ENCODE measurements at regions not wholly inside any gene's neighbourhood (a gene's known extent, or its start where the extent isn't known, plus 50 kb on each side); places are given as distances from the start of the nearest gene placed in this dataset.
"Not testable (repeated sequence)": the region's sequence is repeated elsewhere in the genome, so short reads cannot be mapped to it uniquely, and the experiment has no call there.

DNA sequence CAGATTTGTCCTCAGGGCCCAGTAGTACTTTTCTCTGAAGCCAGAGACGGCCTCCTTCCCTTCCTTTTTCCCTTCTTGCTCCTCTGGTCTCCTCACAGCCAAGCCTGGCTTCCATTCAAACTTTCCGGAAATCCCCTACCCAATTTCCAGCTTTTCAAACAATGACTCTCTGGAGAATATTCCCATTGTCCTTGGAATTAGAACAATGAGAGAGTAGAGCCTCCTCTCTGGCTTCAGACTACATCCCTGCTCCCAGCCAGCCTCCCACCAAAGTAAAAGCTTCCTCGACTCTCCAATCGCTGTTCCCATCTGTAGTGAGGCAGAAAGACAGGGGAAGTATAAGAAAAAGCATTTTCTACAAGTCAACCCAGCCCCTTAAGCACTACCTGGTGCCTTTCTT, 77.7 kb upstream of the SOX13 start:
- Histone ChIP-seq H3K27ac (ENCODE audit: low read depth, low read length) (no peak overlapping the region), H3K27me3 (ENCODE audit: control insufficient read depth, insufficient read depth, low read length) (peaks cover 11% of the 10 kb centered on the region), H3K9me3 (ENCODE audit: control insufficient read depth, insufficient read depth, low read length) (peaks cover under 1% of the 10 kb centered on the region; the same call in 1 of the 2 replicates), H3K4me3 (ENCODE audit: low read depth, low read length) (no peak overlapping the region)
- ChIA-PET CTCF (no interaction called here), POLR2A (no interaction called here)
- no peak for DNase-seq (ENCODE audit: low read depth, low spot score)
- TF ChIP-seq, protein P1, sequence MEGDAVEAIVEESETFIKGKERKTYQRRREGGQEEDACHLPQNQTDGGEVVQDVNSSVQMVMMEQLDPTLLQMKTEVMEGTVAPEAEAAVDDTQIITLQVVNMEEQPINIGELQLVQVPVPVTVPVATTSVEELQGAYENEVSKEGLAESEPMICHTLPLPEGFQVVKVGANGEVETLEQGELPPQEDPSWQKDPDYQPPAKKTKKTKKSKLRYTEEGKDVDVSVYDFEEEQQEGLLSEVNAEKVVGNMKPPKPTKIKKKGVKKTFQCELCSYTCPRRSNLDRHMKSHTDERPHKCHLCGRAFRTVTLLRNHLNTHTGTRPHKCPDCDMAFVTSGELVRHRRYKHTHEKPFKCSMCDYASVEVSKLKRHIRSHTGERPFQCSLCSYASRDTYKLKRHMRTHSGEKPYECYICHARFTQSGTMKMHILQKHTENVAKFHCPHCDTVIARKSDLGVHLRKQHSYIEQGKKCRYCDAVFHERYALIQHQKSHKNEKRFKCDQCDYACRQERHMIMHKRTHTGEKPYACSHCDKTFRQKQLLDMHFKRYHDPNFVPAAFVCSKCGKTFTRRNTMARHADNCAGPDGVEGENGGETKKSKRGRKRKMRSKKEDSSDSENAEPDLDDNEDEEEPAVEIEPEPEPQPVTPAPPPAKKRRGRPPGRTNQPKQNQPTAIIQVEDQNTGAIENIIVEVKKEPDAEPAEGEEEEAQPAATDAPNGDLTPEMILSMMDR (IDR thresholded peaks at IDR 0.05; ENCODE audit: low read depth, low read length), result no peak

GRCh38 chr1:203996126-203996525, 76.8 kb upstream of the SOX13 start:
- Histone ChIP-seq H3K27me3 (ENCODE audit: control insufficient read depth, insufficient read depth, low read length) (peaks cover 9% of the 10 kb centered on the region), H3K27ac (ENCODE audit: low read depth, low read length) (no peak overlapping the region), H3K9me3 (ENCODE audit: control insufficient read depth, insufficient read depth, low read length) (peaks cover 4% of the 10 kb centered on the region; the same call in 1 of the 2 replicates), H3K4me3 (ENCODE audit: low read depth, low read length) (no peak overlapping the region)
- TF ChIP-seq, protein P1 (IDR thresholded peaks at IDR 0.05; ENCODE audit: low read depth, low read length), result no peak
- POLR2A ChIA-PET, result no interaction called here
- no peak for DNase-seq (ENCODE audit: low read depth, low spot score)
- CTCF ChIA-PET, result no interaction called here

DNA sequence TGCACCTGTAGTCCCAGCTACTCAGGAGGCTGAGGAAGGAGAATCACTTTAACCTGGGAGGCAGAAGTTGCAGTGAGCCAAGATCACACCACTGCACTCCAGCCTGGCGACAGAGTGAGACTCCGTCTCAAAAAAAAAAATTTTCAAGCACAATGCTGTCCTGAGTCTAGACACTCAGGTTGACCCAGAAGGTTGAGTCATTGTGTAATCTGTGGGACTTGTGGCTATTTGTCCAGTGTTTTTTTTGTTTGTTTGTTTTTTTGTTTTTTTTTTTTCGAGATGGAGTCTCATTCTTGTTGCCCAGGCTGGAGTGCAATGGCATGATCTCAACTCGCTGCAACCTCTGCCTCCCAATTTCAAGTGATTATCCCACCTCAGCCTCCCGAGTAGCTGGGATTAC, 74.3 kb upstream of the SOX13 start:
- POLR2A ChIA-PET; H3K4me3 ChIP-seq (ENCODE audit: low read depth, low read length); H3K27me3 ChIP-seq (ENCODE audit: control insufficient read depth, insufficient read depth, low read length); H3K9me3 ChIP-seq (ENCODE audit: control insufficient read depth, insufficient read depth, low read length); DNase-seq (ENCODE audit: low read depth, low spot score); CTCF ChIA-PET; H3K27ac ChIP-seq (ENCODE audit: low read depth, low read length): not testable (repeated sequence)

DNA sequence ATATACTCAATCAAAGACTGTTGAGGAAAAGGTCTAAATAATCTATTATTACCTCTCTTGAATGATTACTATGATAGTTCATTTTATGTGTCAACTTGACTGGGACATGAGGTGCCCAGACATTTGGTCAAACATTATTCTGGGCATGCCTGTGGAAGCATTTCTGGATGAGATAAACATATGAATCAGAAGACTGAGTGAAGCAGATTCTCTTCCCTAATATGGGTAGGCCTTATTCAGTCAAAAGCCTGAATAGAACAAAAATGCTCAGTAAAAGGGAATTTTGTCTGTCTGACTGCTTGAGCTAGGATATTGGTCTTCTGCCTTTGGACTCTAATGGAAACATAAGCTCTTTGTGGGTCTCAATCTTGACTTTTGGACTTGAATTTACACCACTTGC, 73.3 kb upstream of the SOX13 start:
- DNase-seq (ENCODE audit: low read depth, low spot score), result no peak
- ChIA-PET POLR2A (no interaction called here), CTCF (interaction anchor here (1.2 kb wide), 1 partner anchor 129 kb away, joined by 3 read pairs; no protein-coding TSS in a partner anchor)
- TF ChIP-seq, protein P1 (IDR thresholded peaks at IDR 0.05; ENCODE audit: low read depth, low read length), result no peak
- Histone ChIP-seq H3K27me3 (ENCODE audit: control insufficient read depth, insufficient read depth, low read length) (peaks cover 9% of the 10 kb centered on the region), H3K9me3 (ENCODE audit: control insufficient read depth, insufficient read depth, low read length) (peaks cover 4% of the 10 kb centered on the region; the same call in 1 of the 2 replicates), H3K27ac (ENCODE audit: low read depth, low read length) (no peak overlapping the region), H3K4me3 (ENCODE audit: low read depth, low read length) (no peak overlapping the region)

DNA sequence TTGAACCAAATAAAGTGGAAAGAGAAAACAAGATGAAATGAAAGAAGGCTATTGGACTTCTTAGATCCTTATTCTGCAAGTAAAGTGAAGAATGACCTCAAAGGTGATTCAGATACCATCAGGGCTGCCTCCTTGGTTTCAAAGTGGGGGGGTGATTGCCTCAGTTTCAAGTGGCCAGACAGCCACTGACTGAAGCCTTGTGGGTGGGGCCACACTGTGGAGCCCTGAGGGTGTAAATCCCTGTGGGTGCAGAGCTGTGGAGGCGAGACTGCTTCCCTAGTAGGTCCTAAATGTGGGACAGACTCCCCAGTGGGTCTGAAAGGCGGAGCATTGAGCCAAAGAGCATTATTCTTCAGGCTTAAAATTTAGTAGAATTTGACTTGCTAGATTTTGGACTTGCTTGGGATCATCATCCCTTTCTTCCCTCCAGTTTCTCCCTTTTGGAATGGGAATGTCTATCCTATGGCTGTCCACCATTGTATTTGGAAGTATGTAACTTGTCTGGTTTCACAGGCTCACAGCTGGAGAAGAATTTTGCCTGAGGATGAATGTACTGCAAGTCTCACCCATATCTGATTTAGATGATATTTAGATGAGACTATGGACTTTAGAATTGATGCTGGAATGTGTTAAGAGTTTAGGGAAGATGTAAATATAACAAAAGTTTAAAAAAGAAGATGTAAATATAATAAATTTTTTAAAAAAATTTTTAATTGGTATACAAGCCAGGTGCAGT, 71.6 kb upstream of the SOX13 start:
- Histone ChIP-seq H3K27ac (ENCODE audit: low read depth, low read length) (no peak overlapping the region), H3K27me3 (ENCODE audit: control insufficient read depth, insufficient read depth, low read length) (peaks cover 5% of the 10 kb centered on the region), H3K9me3 (ENCODE audit: control insufficient read depth, insufficient read depth, low read length) (peaks cover 4% of the 10 kb centered on the region; the same call in 1 of the 2 replicates), H3K4me3 (ENCODE audit: low read depth, low read length) (no peak overlapping the region)
- TF ChIP-seq, protein P1 (IDR thresholded peaks at IDR 0.05; ENCODE audit: low read depth, low read length), result no peak
- CTCF ChIA-PET, result interaction anchor here (0.6 kb wide), 1 partner anchor 131 kb away, joined by 3 read pairs; no protein-coding TSS in a partner anchor
- POLR2A ChIA-PET, result no interaction called here
- no peak for DNase-seq (ENCODE audit: low read depth, low spot score)

All from AG04450 (cell line).